Right lobe of liver (tissue), 4 donors: ENCODE measurements at regions not wholly inside any gene's neighbourhood (a gene's known extent, or its start where the extent isn't known, plus 50 kb on each side); places are given as distances from the start of the nearest gene placed in this dataset.

Source experiments
- POLR2A ChIP-seq: fragments of 450-650 bp; IDR thresholded peaks from one replicate; pipeline ENCODE4 v1.6.1; 2017; ENCODE audit warnings: antibody characterized with exemption, mild to moderate bottlenecking
- TF ChIP-seq, protein P1 (sequence below), 4 donors: fragments of 200-600 bp in 3 of 4; fragments of 450-650 bp in 1 of 4; IDR thresholded peaks; one replicate each; pipeline versions ENCODE4 v1.5.1 to v1.8.0; 2016 to 2022; ENCODE audit warnings: antibody characterized with exemption in 4 of 4, mild to moderate bottlenecking in 2 of 4
- donor health status: DM: no; HTN: no; CAD: no.
- donor health status: DM: no; HTN: no; CAD: no.
- donor health status: DM: no; HTN: yes; CAD: no.

- TF ChIP-seq, protein P1, sequence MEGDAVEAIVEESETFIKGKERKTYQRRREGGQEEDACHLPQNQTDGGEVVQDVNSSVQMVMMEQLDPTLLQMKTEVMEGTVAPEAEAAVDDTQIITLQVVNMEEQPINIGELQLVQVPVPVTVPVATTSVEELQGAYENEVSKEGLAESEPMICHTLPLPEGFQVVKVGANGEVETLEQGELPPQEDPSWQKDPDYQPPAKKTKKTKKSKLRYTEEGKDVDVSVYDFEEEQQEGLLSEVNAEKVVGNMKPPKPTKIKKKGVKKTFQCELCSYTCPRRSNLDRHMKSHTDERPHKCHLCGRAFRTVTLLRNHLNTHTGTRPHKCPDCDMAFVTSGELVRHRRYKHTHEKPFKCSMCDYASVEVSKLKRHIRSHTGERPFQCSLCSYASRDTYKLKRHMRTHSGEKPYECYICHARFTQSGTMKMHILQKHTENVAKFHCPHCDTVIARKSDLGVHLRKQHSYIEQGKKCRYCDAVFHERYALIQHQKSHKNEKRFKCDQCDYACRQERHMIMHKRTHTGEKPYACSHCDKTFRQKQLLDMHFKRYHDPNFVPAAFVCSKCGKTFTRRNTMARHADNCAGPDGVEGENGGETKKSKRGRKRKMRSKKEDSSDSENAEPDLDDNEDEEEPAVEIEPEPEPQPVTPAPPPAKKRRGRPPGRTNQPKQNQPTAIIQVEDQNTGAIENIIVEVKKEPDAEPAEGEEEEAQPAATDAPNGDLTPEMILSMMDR (IDR thresholded peaks at IDR 0.05) = no peak
- no peak for TF ChIP-seq POLR2A
These were observed 268.8 kb upstream of the STT3B start for GRCh38 chr3:31263897-31264296.
